ENCODE measurements at regions not wholly inside any gene's neighbourhood (a gene's known extent, or its start where the extent isn't known, plus 50 kb on each side); places are given as distances from the start of the nearest gene placed in this dataset.

- DNase-seq (peak in 3 of 6 donors; percentile 13 to 33 (median 22)), ATAC-seq (peak in 3 of 4 donors; percentile 36 to 72 (median 65)), FAIRE-seq (no peak)
- TF ChIP-seq CTCF (IDR thresholded peaks at IDR 0.05) = no peak
- Histone ChIP-seq H3K4me3 (no peak overlapping the region), H3K4me1 (no peaks in the 10 kb centered on the region), H3K9me3 (no peaks in the 10 kb centered on the region), H3K27ac (peak overlapping the region in 2 of 4 donors; percentile 50 to 51), H3K36me3 (no peaks in the 10 kb centered on the region), H3K27me3 (peaks cover 0 to 6% (median 0%) of the 10 kb centered on the region in 4 donors)
- intact Hi-C loops (cut with DNase I) = no loop called here
- 66 to 76% methylated on average over 19 of the region's 19 CpGs for WGBS, 2 donors
Observed at GRCh38 chr10:4514445-4515108, 311.4 kb upstream of the AKR1E2 start.

GRCh38 chr10:4512671-4513240 is 313.3 kb upstream of the AKR1E2 start:
- intact Hi-C loops (cut with DNase I) = no loop called here
- H3K4me1 ChIP-seq = no peaks in the 10 kb centered on the region
- no peak for TF ChIP-seq CTCF (IDR thresholded peaks at IDR 0.05)
- 32 to 41% methylated on average over 6 of the region's 6 CpGs for WGBS, 2 donors
- no peak overlapping the region for H3K4me3 ChIP-seq
- H3K9me3 ChIP-seq = no peaks in the 10 kb centered on the region
- peak in 1 of 4 donors; percentile 57 for ATAC-seq
- H3K27ac ChIP-seq = no peak overlapping the region
- no peak for FAIRE-seq
- no peak for DNase-seq
- H3K36me3 ChIP-seq = no peaks in the 10 kb centered on the region
- peaks cover 0 to under 1% (median 0%) of the 10 kb centered on the region in 4 donors for H3K27me3 ChIP-seq

- Histone ChIP-seq H3K4me1 (no peaks in the 10 kb centered on the region), H3K27me3 (no peaks in the 10 kb centered on the region), H3K27ac (no peak overlapping the region), H3K4me3 (no peak overlapping the region), H3K9me3 (no peaks in the 10 kb centered on the region), H3K36me3 (no peaks in the 10 kb centered on the region)
- no peak for FAIRE-seq
- DNase-seq = no peak
- no peak for ATAC-seq
- 47 to 57% methylated on average over 5 of the region's 5 CpGs for WGBS, 2 donors
- intact Hi-C loops (cut with DNase I) = no loop called here
- TF ChIP-seq CTCF (IDR thresholded peaks at IDR 0.05) = no peak
Observed at GRCh38 chr10:4512196-4512595, 313.8 kb upstream of the AKR1E2 start.

GRCh38 chr10:4511509-4511908 is 314.5 kb upstream of the AKR1E2 start:
- FAIRE-seq = no peak
- no peaks in the 10 kb centered on the region for H3K36me3 ChIP-seq
- H3K4me1 ChIP-seq = no peaks in the 10 kb centered on the region
- H3K27me3 ChIP-seq = no peaks in the 10 kb centered on the region
- no peak overlapping the region for H3K27ac ChIP-seq
- no peak for ATAC-seq
- no peaks in the 10 kb centered on the region for H3K9me3 ChIP-seq
- DNase-seq = no peak
- TF ChIP-seq CTCF (IDR thresholded peaks at IDR 0.05) = no peak
- H3K4me3 ChIP-seq = no peak overlapping the region
- intact Hi-C loops (cut with DNase I) = no loop called here
- WGBS, 2 donors = 50 to 54% methylated on average over 4 of the region's 4 CpGs

- FAIRE-seq = no peak
- intact Hi-C loops (cut with DNase I) = no loop called here
- 69 to 77% methylated on average over 10 of the region's 10 CpGs for WGBS, 2 donors
Observed at GRCh38 chr10:4509405-4509804, 316.6 kb upstream of the AKR1E2 start.

More at GRCh38 chr10:4509405-4509804, 316.6 kb upstream of the AKR1E2 start:
- H3K9me3 ChIP-seq = no peaks in the 10 kb centered on the region
- H3K36me3 ChIP-seq = no peaks in the 10 kb centered on the region
- ATAC-seq (no peak), DNase-seq (no peak)
- TF ChIP-seq CTCF (IDR thresholded peaks at IDR 0.05) = no peak
- H3K27me3 ChIP-seq = no peaks in the 10 kb centered on the region
- no peak overlapping the region for H3K4me3 ChIP-seq
- no peak overlapping the region for H3K27ac ChIP-seq
- H3K4me1 ChIP-seq = no peaks in the 10 kb centered on the region

Measured in pancreas (tissue), 10 donors.